ENCODE measurements at regions not wholly inside any gene's neighbourhood (a gene's known extent, or its start where the extent isn't known, plus 50 kb on each side); places are given as distances from the start of the nearest gene placed in this dataset.

- TF ChIP-seq CTCF (IDR thresholded peaks at IDR 0.05) = no peak
- no peak for TF ChIP-seq POLR2A (IDR thresholded peaks at IDR 0.05)
Measured at GRCh38 chr6:146886587-146887446, 288.0 kb downstream of the ADGB start.
